B cell (primary cell): ENCODE measurements at regions not wholly inside any gene's neighbourhood (a gene's known extent, or its start where the extent isn't known, plus 50 kb on each side); places are given as distances from the start of the nearest gene placed in this dataset.

ENCODE experiments used
- ATAC-seq: fragments of 200-7000 bp; cut with Tn5 transposase; one replicate; pipeline ENCODE4 v1.10.0; 2021; ENCODE audit warnings: low read depth, mild to moderate bottlenecking, moderate number of reproducible peaks, moderate library complexity
- CTCF ChIA-PET: fragments of 350-600 bp; sonication (Branson Sonifier 250); formaldehyde crosslinking; loops from one replicate; lab custom pipeline; 2021; ENCODE audit warnings: antibody characterized with exemption, inconsistent platforms; lab: Charles Lee
- POLR2A ChIA-PET: fragments of 350-600 bp; sonication (Branson Sonifier 250); formaldehyde crosslinking; loops from one replicate; lab custom pipeline; 2021; ENCODE audit warnings: antibody characterized with exemption; lab: Charles Lee
- DNase-seq: peaks from one replicate; pipeline ENCODE4 v3.0.0; 2013
- H2AFZ ChIP-seq: 2 replicates; pipeline ENCODE4 v1.6.1; 2012; ENCODE audit warnings: mild to moderate bottlenecking, low read depth, low read length; ENCODE audit not compliant: insufficient read depth, poor library complexity, severe bottlenecking
- H3K27ac ChIP-seq, 2 donors: 1 replicate in 1 of 2; 2 replicates in 1 of 2; pipeline ENCODE4 v1.5.1; 2012 to 2013; ENCODE audit warnings: low read length in 2 of 2, mild to moderate bottlenecking in 2 of 2, moderate library complexity in 1 of 2
- H3K27me3 ChIP-seq, 4 experiments: fragments of 200-600 bp in 1 of 4; sonication (generic) in 1 of 4; replicated peaks in 1 of 4; 1 replicate in 2 of 4; 2 replicates in 2 of 4; pipeline versions ENCODE4 v1.6.1 to v1.7.0; 2013 to 2016; ENCODE audit warnings: low read length in 3 of 4, mild to moderate bottlenecking in 2 of 4, mixed read lengths in 1 of 4, moderate library complexity in 1 of 4; ENCODE audit not compliant: insufficient read depth in 4 of 4, control insufficient read depth in 3 of 4; ENCODE audit errors: control extremely low read depth in 1 of 4
- H3K36me3 ChIP-seq, 2 experiments: replicated peaks in 1 of 2; 1 replicate in 1 of 2; 2 replicates in 1 of 2; pipeline versions ENCODE4 v1.6.1 to v1.7.1; 2013; ENCODE audit warnings: low read length in 1 of 2; ENCODE audit not compliant: insufficient read depth in 2 of 2, control insufficient read depth in 1 of 2; ENCODE audit errors: control extremely low read depth in 1 of 2, extremely low read depth in 1 of 2
- H3K4me1 ChIP-seq, 2 donors: fragments of 200-600 bp in 1 of 2; sonication (generic) in 1 of 2; 1 replicate in 1 of 2; 2 replicates in 1 of 2; pipeline versions ENCODE4 v1.5.1 to v1.6.1; 2013 to 2017; ENCODE audit warnings: low read length in 2 of 2; ENCODE audit not compliant: control insufficient read depth in 2 of 2, insufficient read depth in 2 of 2
- H3K4me2 ChIP-seq: replicated peaks from 2 replicates; pipeline ENCODE3; 2012; ENCODE audit warnings: mild to moderate bottlenecking, low read depth, low read length; ENCODE audit not compliant: poor library complexity, severe bottlenecking
- H3K4me3 ChIP-seq, 5 experiments: fragments of 200-600 bp in 1 of 5; sonication (generic) in 1 of 5; 1 replicate in 3 of 5; 2 replicates in 2 of 5; pipeline versions ENCODE4 v1.5.1 to v1.7.0; 2011 to 2016; ENCODE audit warnings: low read length in 4 of 5, mild to moderate bottlenecking in 4 of 5, low read depth in 2 of 5, control low read depth in 1 of 5, moderate library complexity in 1 of 5; ENCODE audit not compliant: insufficient read depth in 1 of 5; ENCODE audit errors: control extremely low read depth in 1 of 5, extremely low read depth in 1 of 5
- H3K79me2 ChIP-seq: fragments of 200-600 bp; sonication (generic); one replicate; pipeline ENCODE4 v1.6.0; 2016; ENCODE audit warnings: low read length; ENCODE audit not compliant: control insufficient read depth, insufficient read depth
- H3K9ac ChIP-seq: fragments of 200-600 bp; sonication (generic); 2 replicates; pipeline ENCODE4 v1.6.1; 2017; ENCODE audit warnings: mild to moderate bottlenecking, low read length, moderate library complexity
- H3K9me3 ChIP-seq, 3 donors: one replicate each; pipeline versions ENCODE4 v1.6.1 to v1.7.1; 2013; ENCODE audit warnings: low read length in 2 of 3; ENCODE audit not compliant: control insufficient read depth in 2 of 3, insufficient read depth in 1 of 3; ENCODE audit errors: control extremely low read depth in 1 of 3
- H4K20me1 ChIP-seq: 2 replicates; pipeline ENCODE4 v1.6.0; 2012; ENCODE audit warnings: mild to moderate bottlenecking, low read length; ENCODE audit not compliant: insufficient read depth, control insufficient read depth, poor library complexity, severe bottlenecking
- H3K27ac Mint-ChIP-seq: one replicate; pipeline ENCODE4 v1.8.0; 2021; ENCODE audit warnings: mixed read lengths
- H3K27me3 Mint-ChIP-seq: one replicate; pipeline ENCODE4 v1.8.0; 2021; ENCODE audit warnings: mixed read lengths
- H3K4me1 Mint-ChIP-seq: one replicate; pipeline ENCODE4 v1.8.0; 2021; ENCODE audit warnings: mixed read lengths
- H3K4me3 Mint-ChIP-seq: one replicate; pipeline ENCODE4 v1.8.0; 2021; ENCODE audit warnings: mixed read lengths
- H3K9me3 Mint-ChIP-seq: one replicate; pipeline ENCODE4 v1.8.0; 2022; ENCODE audit warnings: mixed read lengths; ENCODE audit not compliant: insufficient read depth
- EZH2 ChIP-seq: IDR thresholded peaks from 2 replicates; pipeline ENCODE4 v1.6.1; 2012; ENCODE audit warnings: borderline replicate concordance, low read depth, mild to moderate bottlenecking, moderate library complexity, low read length; ENCODE audit not compliant: insufficient read depth, poor library complexity, severe bottlenecking
- WGBS: methylation state at CpG from one replicate; pipeline ENCODE4 v1.1.5; 2013; ENCODE audit warnings: missing lambda C conversion rate; ENCODE audit not compliant: insufficient coverage; 5-methylcytosine and 5-hydroxymethylcytosine counted together
- intact Hi-C: fragments of 100-400 bp; cut with micrococcal nuclease; formaldehyde crosslinking; loops from one replicate; pipeline ENCODE4 v1.10.0; 2022
- TF ChIP-seq, protein P1 (sequence below): fragments of 200-600 bp; IDR thresholded peaks from one replicate; pipeline ENCODE4 v1.8.0; 2022; ENCODE audit warnings: antibody characterized with exemption, mild to moderate bottlenecking

GRCh38 chr3:14335774-14336748 lies 66.3 kb upstream of the SLC6A6 start:
- Histone ChIP-seq H3K27me3 (no peaks in the 10 kb centered on the region), H4K20me1 (no peaks in the 10 kb centered on the region), H3K9ac (no peak overlapping the region), H3K4me1 (no peaks in the 10 kb centered on the region), H3K9me3 (no peaks in the 10 kb centered on the region), H3K4me2 (no peak overlapping the region), H3K79me2 (no peaks in the 10 kb centered on the region), H3K27ac (no peak overlapping the region), H3K36me3 (no peaks in the 10 kb centered on the region), H3K4me3 (no peak overlapping the region), H2AFZ (no peak overlapping the region)
- H3K27me3 Mint-ChIP-seq, result no peaks in the 10 kb centered on the region
- no peak overlapping the region for H3K27ac Mint-ChIP-seq
- DNase-seq, result no peak
- no peaks in the 10 kb centered on the region for H3K4me1 Mint-ChIP-seq
- ChIA-PET CTCF (no interaction called here), POLR2A (no interaction called here)
- TF ChIP-seq, protein P1, sequence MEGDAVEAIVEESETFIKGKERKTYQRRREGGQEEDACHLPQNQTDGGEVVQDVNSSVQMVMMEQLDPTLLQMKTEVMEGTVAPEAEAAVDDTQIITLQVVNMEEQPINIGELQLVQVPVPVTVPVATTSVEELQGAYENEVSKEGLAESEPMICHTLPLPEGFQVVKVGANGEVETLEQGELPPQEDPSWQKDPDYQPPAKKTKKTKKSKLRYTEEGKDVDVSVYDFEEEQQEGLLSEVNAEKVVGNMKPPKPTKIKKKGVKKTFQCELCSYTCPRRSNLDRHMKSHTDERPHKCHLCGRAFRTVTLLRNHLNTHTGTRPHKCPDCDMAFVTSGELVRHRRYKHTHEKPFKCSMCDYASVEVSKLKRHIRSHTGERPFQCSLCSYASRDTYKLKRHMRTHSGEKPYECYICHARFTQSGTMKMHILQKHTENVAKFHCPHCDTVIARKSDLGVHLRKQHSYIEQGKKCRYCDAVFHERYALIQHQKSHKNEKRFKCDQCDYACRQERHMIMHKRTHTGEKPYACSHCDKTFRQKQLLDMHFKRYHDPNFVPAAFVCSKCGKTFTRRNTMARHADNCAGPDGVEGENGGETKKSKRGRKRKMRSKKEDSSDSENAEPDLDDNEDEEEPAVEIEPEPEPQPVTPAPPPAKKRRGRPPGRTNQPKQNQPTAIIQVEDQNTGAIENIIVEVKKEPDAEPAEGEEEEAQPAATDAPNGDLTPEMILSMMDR, result no peak
- TF ChIP-seq EZH2, result no peak
- intact Hi-C loops, result no loop called here
- no peak for ATAC-seq
- H3K4me3 Mint-ChIP-seq, result no peak overlapping the region
- WGBS, result 55% methylated on average over 7 of the region's 10 CpGs
- H3K9me3 Mint-ChIP-seq, result no peaks in the 10 kb centered on the region
